ENCODE measurements at regions not wholly inside any gene's neighbourhood (a gene's known extent, or its start where the extent isn't known, plus 50 kb on each side); places are given as distances from the start of the nearest gene placed in this dataset.

- H3K4me3 ChIP-seq (ENCODE audit: low read depth, low read length): no peak overlapping the region
- H3K27me3 ChIP-seq (ENCODE audit: control insufficient read depth, insufficient read depth, low read length): no peaks in the 10 kb centered on the region
- no peaks in the 10 kb centered on the region for H3K36me3 ChIP-seq (ENCODE audit: control insufficient read depth, insufficient read depth, low read length)
- TF ChIP-seq CTCF (IDR thresholded peaks at IDR 0.05; ENCODE audit: insufficient read depth, low read length, severe bottlenecking): no peak
- DNase-seq (ENCODE audit: low read depth) (no peak), FAIRE-seq (no peak)
These were observed 80.5 kb downstream of the ELAPOR2 start for GRCh38 chr7:86978808-86979506.

- no peak for DNase-seq (ENCODE audit: low read depth)
These were observed 82.5 kb downstream of the ELAPOR2 start for GRCh38 chr7:86976958-86977357.

GRCh38 chr7:86975914-86976313, 83.5 kb downstream of the ELAPOR2 start:
- Histone ChIP-seq H3K36me3 (ENCODE audit: control insufficient read depth, insufficient read depth, low read length) (no peaks in the 10 kb centered on the region), H3K27me3 (ENCODE audit: control insufficient read depth, insufficient read depth, low read length) (no peaks in the 10 kb centered on the region), H3K4me3 (ENCODE audit: low read depth, low read length) (no peak overlapping the region)
- FAIRE-seq (no peak), DNase-seq (ENCODE audit: low read depth) (no peak)
- no peak for TF ChIP-seq CTCF (IDR thresholded peaks at IDR 0.05; ENCODE audit: insufficient read depth, low read length, severe bottlenecking)

More at GRCh38 chr7:86976958-86977357, 82.5 kb downstream of the ELAPOR2 start:
- Histone ChIP-seq H3K4me3 (ENCODE audit: low read depth, low read length) (no peak overlapping the region), H3K27me3 (ENCODE audit: control insufficient read depth, insufficient read depth, low read length) (no peaks in the 10 kb centered on the region), H3K36me3 (ENCODE audit: control insufficient read depth, insufficient read depth, low read length) (no peaks in the 10 kb centered on the region)
- no peak for TF ChIP-seq CTCF (IDR thresholded peaks at IDR 0.05; ENCODE audit: insufficient read depth, low read length, severe bottlenecking)
- no peak for FAIRE-seq

GRCh38 chr7:86975449-86975848, 84.0 kb downstream of the ELAPOR2 start:
- Histone ChIP-seq H3K27me3 (ENCODE audit: control insufficient read depth, insufficient read depth, low read length) (no peaks in the 10 kb centered on the region), H3K36me3 (ENCODE audit: control insufficient read depth, insufficient read depth, low read length) (no peaks in the 10 kb centered on the region), H3K4me3 (ENCODE audit: low read depth, low read length) (no peak overlapping the region)
- no peak for TF ChIP-seq CTCF (IDR thresholded peaks at IDR 0.05; ENCODE audit: insufficient read depth, low read length, severe bottlenecking)
- no peak for FAIRE-seq
- DNase-seq (ENCODE audit: low read depth): no peak

GRCh38 chr7:86972072-86972471, 87.4 kb downstream of the ELAPOR2 start:
- no peak for TF ChIP-seq CTCF (IDR thresholded peaks at IDR 0.05; ENCODE audit: insufficient read depth, low read length, severe bottlenecking)
- H3K36me3 ChIP-seq (ENCODE audit: control insufficient read depth, insufficient read depth, low read length): no peaks in the 10 kb centered on the region
- FAIRE-seq: no peak
- no peak for DNase-seq (ENCODE audit: low read depth)
- no peak overlapping the region for H3K4me3 ChIP-seq (ENCODE audit: low read depth, low read length)
- no peaks in the 10 kb centered on the region for H3K27me3 ChIP-seq (ENCODE audit: control insufficient read depth, insufficient read depth, low read length)

- DNase-seq (ENCODE audit: low read depth) (no peak), FAIRE-seq (no peak)
- TF ChIP-seq CTCF (IDR thresholded peaks at IDR 0.05; ENCODE audit: insufficient read depth, low read length, severe bottlenecking): no peak
- Histone ChIP-seq H3K36me3 (ENCODE audit: control insufficient read depth, insufficient read depth, low read length) (no peaks in the 10 kb centered on the region), H3K27me3 (ENCODE audit: control insufficient read depth, insufficient read depth, low read length) (no peaks in the 10 kb centered on the region), H3K4me3 (ENCODE audit: low read depth, low read length) (no peak overlapping the region)
These were observed 88.5 kb downstream of the ELAPOR2 start for GRCh38 chr7:86970986-86971385.

All from bronchial epithelial cell (primary cell).